HG03064 (cell line): ENCODE measurements at regions not wholly inside any gene's neighbourhood (a gene's known extent, or its start where the extent isn't known, plus 50 kb on each side); places are given as distances from the start of the nearest gene placed in this dataset.
"Not testable (repeated sequence)": the region's sequence is repeated elsewhere in the genome, so short reads cannot be mapped to it uniquely, and the experiment has no call there.

ENCODE experiments used
- ATAC-seq: cut with Tn5 transposase; IDR thresholded peaks from one replicate; pipeline ENCODE4 v1.9.1; 2021; ENCODE audit warnings: low read depth; ENCODE audit not compliant: unreplicated experiment

- no peak for ATAC-seq
These were observed 75.2 kb upstream of the GADD45A start for GRCh38 chr1:67609577-67610341.

DNA sequence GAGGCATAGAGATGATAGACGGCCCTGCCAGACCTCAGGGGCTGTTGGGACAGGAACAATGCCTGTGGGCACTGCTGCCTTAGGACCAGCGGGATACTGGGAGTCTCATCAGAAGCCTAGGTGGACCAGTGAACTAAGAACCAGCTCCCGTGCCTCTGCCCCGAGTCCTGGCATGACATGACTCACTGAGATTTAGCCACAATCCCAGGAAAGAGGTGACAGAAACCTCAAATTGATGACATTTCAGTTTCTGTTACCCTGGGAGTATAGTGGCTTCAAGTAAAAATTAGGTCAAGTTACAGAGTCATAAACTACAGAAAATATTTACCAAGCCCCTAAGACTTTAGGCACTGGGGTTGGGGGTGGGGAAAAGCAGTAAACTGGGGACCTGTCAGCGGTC is 74.6 kb upstream of the GADD45A start:
- ATAC-seq: no peak

DNA sequence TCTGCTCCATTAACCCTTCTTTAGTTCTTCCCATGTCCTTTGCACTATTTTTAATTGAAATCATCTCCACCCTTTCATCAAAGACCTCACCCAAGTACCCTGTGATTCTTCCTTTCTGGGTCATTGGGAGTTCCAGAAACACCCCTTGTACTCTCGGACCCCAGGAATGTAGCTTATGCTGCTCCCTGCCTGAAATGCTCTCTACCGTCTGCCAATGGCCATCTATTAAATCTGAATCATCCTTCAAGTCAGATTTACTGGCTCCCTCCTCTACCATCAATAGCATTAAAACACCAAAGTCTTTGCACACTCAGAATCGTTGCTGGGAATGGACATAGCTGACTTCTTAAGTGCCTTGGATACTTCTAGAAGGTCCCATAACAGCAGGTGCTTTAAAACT is 73.2 kb upstream of the GADD45A start:
- no peak for ATAC-seq

- no peak for ATAC-seq
These were observed 72.2 kb upstream of the GADD45A start for GRCh38 chr1:67612788-67613241.

- ATAC-seq: not testable (repeated sequence)
These were observed 71.5 kb upstream of the GADD45A start for GRCh38 chr1:67613479-67613878.

- no peak for ATAC-seq
These were observed 70.5 kb upstream of the GADD45A start for GRCh38 chr1:67614511-67614934.

GRCh38 chr1:67615886-67616285 is 69.1 kb upstream of the GADD45A start:
- ATAC-seq: no peak

DNA sequence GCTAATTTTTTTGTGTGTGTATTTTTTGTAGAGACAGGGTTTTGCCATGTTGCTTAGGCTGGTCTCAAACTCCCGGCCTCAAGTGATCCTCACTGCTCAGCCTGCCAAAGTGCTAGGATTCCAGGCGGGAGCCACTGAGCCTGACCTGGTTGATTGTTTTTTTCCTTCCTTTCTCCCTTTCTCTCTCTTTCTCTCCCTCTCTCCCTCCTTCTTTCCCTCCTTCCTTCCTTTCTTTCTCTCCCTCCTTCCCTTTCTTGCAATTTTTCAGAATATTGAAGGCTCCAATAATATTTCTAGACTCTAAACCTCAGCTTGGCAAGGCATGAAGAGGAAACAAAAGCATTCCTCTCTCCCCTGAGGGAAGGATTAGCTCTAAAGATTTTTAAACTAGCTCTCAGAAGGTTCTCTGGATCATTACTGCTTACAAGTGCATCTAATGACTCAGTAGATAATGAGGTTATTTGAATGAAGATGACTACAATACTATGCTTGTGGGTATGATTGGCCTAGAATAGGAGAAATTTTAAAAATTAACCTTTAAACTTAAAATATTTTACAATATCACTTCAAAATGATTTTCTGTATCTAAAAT is 68.5 kb upstream of the GADD45A start:
- no peak for ATAC-seq

- ATAC-seq: no peak
These were observed 66.5 kb upstream of the GADD45A start for GRCh38 chr1:67618285-67619018.

DNA sequence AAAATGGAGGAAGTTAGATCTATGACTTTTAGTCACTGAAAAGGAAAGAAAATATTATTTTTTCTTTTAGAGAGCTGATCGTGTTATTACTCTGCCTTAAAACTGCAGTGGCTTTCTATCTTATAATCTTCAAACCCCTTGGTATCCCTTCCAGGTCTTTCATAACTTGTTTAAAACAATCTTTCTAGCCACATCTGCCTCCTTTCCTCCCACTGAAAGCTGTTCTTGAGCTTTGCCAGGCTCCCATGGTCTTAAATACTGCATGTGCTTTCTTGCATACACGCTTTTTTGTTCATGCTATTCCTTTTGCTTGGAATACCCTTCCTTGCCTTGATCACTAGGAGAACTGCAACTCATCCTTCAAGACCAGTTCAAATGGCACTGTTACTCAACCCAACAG is 65.9 kb upstream of the GADD45A start:
- ATAC-seq: no peak

DNA sequence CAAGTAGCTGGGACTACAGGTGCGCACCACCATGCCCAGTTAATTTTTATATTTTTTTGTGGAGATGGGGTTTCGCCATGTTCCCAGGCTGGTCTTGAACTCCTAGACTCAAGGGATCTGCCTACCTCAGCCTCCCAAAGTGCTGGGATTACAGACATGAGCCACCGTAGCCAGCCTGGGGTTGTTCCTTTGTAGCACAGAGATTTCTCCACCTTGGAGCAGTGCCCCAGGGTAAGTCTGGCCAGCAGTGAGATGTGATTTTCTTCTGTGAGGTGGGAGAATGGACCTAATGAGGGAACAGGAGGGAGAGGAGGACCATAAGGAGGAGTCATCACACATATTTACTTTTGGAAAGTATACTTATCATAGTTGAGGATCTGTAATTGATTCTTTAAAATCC is 61.1 kb upstream of the GADD45A start:
- ATAC-seq: no peak

DNA sequence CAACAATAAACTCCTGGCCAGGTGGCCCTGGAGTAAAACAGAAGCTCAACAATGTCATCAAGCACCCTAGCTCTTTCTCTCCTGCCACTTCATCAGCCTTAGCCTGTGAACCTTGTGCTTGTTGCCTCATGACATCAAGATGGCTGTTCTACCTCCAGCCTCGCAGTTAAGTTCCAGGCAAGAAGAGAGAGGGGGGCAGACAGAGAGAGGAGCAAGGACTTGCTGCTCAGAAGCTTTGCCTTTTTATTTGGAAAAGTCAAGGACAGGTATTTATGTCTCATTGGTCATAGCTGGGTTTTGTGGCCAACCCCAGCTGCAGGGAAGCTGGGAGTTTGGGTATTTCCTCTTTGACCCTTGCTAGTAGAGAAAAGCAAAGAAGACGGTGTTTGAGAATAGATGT is 60.3 kb upstream of the GADD45A start:
- no peak for ATAC-seq

DNA sequence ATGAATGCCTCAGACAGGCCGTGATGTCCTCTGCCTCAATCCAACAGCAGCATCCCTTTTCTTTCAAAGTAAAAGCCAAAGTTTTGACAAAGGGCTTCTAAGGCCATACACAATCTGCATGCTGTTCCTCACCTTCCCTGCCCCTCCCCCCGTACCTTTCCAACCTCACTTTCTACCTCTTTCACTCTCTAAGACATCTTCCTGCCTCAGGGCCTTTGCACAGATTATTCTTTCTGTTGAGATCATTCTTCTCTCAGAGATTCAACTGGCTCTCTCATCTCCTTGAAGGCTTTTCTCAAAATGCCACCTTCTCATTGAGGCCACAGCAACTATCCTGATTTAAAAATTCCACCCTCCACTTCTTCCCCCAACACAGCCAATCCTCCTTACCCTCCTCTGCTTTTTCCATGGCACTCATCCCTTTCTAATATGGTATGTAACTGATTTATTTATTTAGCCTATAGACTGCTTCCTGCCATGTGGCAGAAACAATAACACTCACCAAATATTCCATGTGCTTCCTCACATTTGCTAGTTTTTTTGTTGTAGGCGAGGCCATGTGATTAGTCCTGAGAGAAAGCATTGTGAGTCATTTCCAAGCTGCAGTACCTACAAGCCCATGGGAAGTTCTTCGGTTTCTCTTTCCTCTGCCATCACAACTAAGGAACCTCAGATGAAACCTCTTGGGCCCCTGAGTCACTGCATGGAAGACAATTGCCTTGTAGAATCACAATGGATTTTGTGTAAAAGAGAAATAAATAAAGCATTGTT is 58.7 kb upstream of the GADD45A start:
- ATAC-seq: no peak

DNA sequence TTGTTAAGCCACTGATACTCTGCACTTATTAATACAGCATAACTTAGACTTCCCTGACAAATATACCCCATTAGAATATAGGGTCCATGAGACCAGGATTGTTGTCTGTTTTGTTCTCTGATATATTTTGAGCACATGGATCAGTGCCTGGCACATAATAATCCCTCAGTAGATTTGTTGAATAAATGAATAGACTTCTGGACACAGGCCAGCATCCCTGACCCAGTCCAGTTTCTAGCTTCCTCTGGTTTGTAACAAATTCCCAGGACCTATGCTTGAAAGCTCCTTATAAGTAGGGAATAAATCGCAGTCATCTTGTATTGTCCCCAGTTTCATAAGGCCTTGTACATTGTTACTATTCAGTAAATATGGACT is 58.2 kb upstream of the GADD45A start:
- ATAC-seq: no peak

- ATAC-seq: no peak
These were observed 57.7 kb upstream of the GADD45A start for GRCh38 chr1:67627336-67627735.

- ATAC-seq: no peak
These were observed 57.1 kb upstream of the GADD45A start for GRCh38 chr1:67627906-67628305.

DNA sequence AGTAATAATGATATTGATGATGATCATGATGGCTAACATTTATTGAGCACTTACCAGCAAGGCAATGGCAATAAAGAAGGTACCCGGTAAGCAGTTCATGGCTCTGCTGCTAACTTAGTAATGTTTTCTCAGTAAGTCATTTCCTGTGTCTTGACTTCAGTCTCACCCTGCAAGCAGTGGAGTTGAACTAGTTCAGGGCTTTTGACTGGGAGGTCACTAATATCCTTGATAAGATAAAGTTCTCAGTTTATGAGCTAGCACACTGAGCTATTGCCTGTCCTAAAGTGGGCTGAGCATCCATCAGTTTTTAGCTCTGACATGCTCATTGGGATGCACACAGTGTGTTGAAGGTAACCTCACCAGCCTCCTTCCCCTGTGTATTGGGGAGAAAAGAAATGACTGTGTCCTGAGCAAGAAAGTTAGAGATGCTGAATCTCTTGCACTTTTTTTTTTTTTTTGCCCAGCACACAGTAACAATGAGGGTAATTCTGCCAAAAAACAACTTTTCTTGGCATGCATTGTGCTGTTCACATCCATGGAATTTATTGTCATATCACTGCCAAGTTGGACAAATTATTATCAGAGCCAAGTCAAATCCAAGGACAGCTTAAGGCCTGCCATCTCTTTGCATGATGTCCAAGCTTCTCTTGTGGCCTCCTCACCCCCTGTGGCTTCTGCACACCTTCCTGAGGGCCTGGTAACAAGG is 55.5 kb upstream of the GADD45A start:
- no peak for ATAC-seq

DNA sequence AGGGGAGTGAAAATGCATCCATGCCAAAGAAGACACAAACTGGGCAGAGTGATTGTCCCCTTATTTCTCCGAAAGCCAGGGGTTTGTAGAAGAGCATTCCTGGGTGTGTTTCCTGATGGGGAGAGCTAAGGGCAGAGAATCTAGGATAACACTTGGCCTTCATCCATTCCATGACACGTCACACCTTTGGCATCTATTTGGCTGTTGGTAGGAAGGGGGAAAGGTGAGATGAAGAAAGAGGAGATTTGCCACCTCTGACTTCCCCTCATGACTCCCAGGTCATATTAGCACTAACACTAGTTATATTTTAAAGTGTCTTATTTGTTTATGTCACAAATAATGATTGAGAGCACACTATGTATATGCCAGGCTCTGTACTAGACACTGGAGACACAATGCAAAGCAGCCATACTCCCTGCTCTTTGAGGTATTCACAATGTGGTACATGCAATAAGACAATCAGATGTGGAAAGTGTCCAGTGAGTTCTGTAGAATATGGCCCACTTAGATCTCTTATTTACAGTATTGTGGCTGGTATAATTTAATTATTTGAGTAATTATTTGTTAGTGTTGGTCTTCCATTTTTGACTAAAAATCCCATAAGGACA is 54.5 kb upstream of the GADD45A start:
- ATAC-seq: no peak

DNA sequence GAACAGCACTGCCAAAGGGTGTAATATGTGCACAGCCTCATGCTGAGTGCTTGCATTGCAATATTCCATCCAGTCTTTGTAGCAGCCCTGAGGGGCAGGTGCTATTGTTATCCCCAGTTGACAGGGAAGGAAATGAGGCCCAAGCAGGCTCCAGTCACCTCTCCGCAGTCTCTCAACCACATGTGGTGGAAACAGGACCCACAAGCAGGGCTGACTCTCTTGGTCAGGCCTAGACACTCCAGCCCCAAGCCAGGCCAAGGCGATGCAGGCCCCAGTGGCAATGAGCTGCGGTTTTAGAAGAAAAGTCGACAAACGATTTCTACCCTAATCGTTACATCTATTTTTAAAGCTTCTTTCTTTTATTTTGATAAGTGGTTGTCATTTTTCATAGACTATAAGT is 52.6 kb upstream of the GADD45A start:
- ATAC-seq: no peak
